GM12878 (cell line): ENCODE measurements at regions not wholly inside any gene's neighbourhood (a gene's known extent, or its start where the extent isn't known, plus 50 kb on each side); places are given as distances from the start of the nearest gene placed in this dataset.

Source experiments
- HDAC2 ChIP-seq: fragments of 200-600 bp; sonication (generic); IDR thresholded peaks from 2 replicates; pipeline ENCODE4 v1.6.1; 2017
- HDAC6 ChIP-seq: fragments of 200-600 bp; sonication (generic); IDR thresholded peaks from one replicate; pipeline ENCODE4 v1.8.0; 2017; ENCODE audit warnings: antibody characterized with exemption; ENCODE audit not compliant: unreplicated experiment
- HSF1 ChIP-seq: fragments of 150-350 bp; IDR thresholded peaks from 2 replicates; pipeline ENCODE4 v1.6.1; 2014; ENCODE audit warnings: mild to moderate bottlenecking, low read depth, low read length
- IRF3 ChIP-seq: fragments of 450-650 bp; IDR thresholded peaks from 2 replicates; pipeline ENCODE4 v1.6.1; 2014; ENCODE audit warnings: mild to moderate bottlenecking
- JUNB ChIP-seq: IDR thresholded peaks from 2 replicates; pipeline ENCODE4 v1.6.1; 2016; ENCODE audit warnings: antibody characterized with exemption, mild to moderate bottlenecking
- REST ChIP-seq: IDR thresholded peaks from 2 replicates; pipeline ENCODE4 v1.6.1; 2012; ENCODE audit warnings: mild to moderate bottlenecking, low read depth, low read length
- SMC3 ChIP-seq: IDR thresholded peaks from 2 replicates; pipeline ENCODE4 v1.6.1; 2011; ENCODE audit warnings: low read length, improper control_type of control experiment, borderline replicate concordance
- SUZ12 ChIP-seq: fragments of 200-600 bp; sonication (generic); IDR thresholded peaks from one replicate; pipeline ENCODE4 v1.6.1; 2018; ENCODE audit warnings: antibody characterized with exemption, mild to moderate bottlenecking; ENCODE audit not compliant: unreplicated experiment
- TAF1 ChIP-seq: IDR thresholded peaks from 2 replicates; pipeline ENCODE4 v1.6.1; 2011; ENCODE audit warnings: mild to moderate bottlenecking, low read depth, low read length, borderline replicate concordance
- YBX1 ChIP-seq: fragments of 450-650 bp; IDR thresholded peaks from 2 replicates; pipeline ENCODE4 v1.6.1; 2016; ENCODE audit warnings: antibody characterized with exemption

- TF ChIP-seq REST (no peak), SMC3 (no peak), HDAC6 (no peak), IRF3 (no peak), JUNB (no peak), TAF1 (no peak), SUZ12 (no peak), HDAC2 (no peak), HSF1 (no peak), YBX1 (no peak)
- TF ChIP-seq, all 136 proteins: peak for 0
Measured at GRCh38 chr13:30108216-30108912, 199.0 kb downstream of the KATNAL1 start (continued).
